GM12874 (cell line): ENCODE measurements at regions not wholly inside any gene's neighbourhood (a gene's known extent, or its start where the extent isn't known, plus 50 kb on each side); places are given as distances from the start of the nearest gene placed in this dataset.

ENCODE experiments used
- CTCF ChIP-seq: IDR thresholded peaks from 2 replicates; pipeline ENCODE4 v1.5.1; 2011; ENCODE audit warnings: low read depth, mild to moderate bottlenecking, control low read depth, low read length, moderate library complexity; ENCODE audit not compliant: insufficient read depth

GRCh38 chr7:47097431-47097830 lies 484.5 kb downstream of the TNS3 start:
- TF ChIP-seq CTCF = no peak

- TF ChIP-seq CTCF = no peak
Measured at GRCh38 chr7:47095946-47096345, 486.0 kb downstream of the TNS3 start.

- TF ChIP-seq CTCF = no peak
Measured at GRCh38 chr7:47094462-47094861, 487.4 kb downstream of the TNS3 start.

GRCh38 chr7:47093320-47094234 lies 488.3 kb downstream of the TNS3 start:
- no peak for TF ChIP-seq CTCF

DNA sequence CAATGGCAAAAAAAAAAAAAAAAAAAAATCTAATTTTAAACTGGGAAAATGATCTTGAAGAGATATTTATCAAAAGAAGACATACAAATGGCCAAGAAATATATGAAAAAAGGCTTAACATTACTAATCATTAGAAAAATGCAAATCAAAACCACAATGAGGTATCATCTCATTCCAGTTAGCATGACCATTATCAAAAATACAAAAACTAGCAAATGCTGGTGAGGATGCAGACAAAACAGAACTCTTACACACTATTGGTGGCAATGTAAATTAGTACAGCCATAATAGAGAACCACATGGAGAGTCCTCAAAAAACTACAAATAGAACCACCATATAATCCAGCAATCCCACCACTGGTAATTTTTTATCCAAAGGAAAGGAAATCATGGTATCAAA lies 489.6 kb downstream of the TNS3 start:
- TF ChIP-seq CTCF = no peak

- TF ChIP-seq CTCF = no peak
Measured at GRCh38 chr7:47091141-47091540, 490.8 kb downstream of the TNS3 start.

GRCh38 chr7:47089461-47089860 lies 492.4 kb downstream of the TNS3 start:
- TF ChIP-seq CTCF = no peak
